H9 (cell line): ENCODE measurements at regions not wholly inside any gene's neighbourhood (a gene's known extent, or its start where the extent isn't known, plus 50 kb on each side); places are given as distances from the start of the nearest gene placed in this dataset.

Experiments used
- DNase-seq: peaks from one replicate; pipeline ENCODE4 v3.0.0-alpha.2; 2017
- H2AFZ ChIP-seq: one replicate; pipeline ENCODE4 v1.6.1; 2013; ENCODE audit warnings: mild to moderate bottlenecking, low read length, control low read depth, moderate library complexity
- H2AK5ac ChIP-seq: 2 replicates; pipeline ENCODE4 v1.6.1; 2013; ENCODE audit warnings: low read length, control low read depth, mixed read lengths; ENCODE audit not compliant: insufficient read length
- H2BK120ac ChIP-seq: one replicate; pipeline ENCODE4 v1.6.1; 2013; ENCODE audit warnings: low read depth, mild to moderate bottlenecking, low read length, control low read depth, inconsistent platforms; ENCODE audit not compliant: poor library complexity, severe bottlenecking
- H2BK12ac ChIP-seq: 2 replicates; pipeline ENCODE4 v1.6.1; 2013; ENCODE audit warnings: low read length, control low read depth, mixed read lengths, low read depth; ENCODE audit not compliant: insufficient read length
- H2BK15ac ChIP-seq: 2 replicates; pipeline ENCODE4 v1.6.1; 2013; ENCODE audit warnings: low read depth, low read length, control low read depth
- H2BK20ac ChIP-seq: one replicate; pipeline ENCODE4 v1.6.1; 2013; ENCODE audit warnings: low read depth, mild to moderate bottlenecking, low read length, control low read depth, inconsistent platforms; ENCODE audit not compliant: poor library complexity, severe bottlenecking
- H2BK5ac ChIP-seq: 2 replicates; pipeline ENCODE4 v1.6.1; 2013; ENCODE audit warnings: low read length, control low read depth, mixed read lengths; ENCODE audit not compliant: insufficient read length
- H3K14ac ChIP-seq: 2 replicates; pipeline ENCODE4 v1.6.1; 2013; ENCODE audit warnings: low read length, control low read depth; ENCODE audit not compliant: insufficient read depth
- H3K18ac ChIP-seq: 2 replicates; pipeline ENCODE4 v1.6.1; 2013; ENCODE audit warnings: low read depth, mild to moderate bottlenecking, mixed read lengths, low read length, control low read depth; ENCODE audit not compliant: insufficient read length
- H3K23ac ChIP-seq: 2 replicates; pipeline ENCODE4 v1.6.1; 2013; ENCODE audit warnings: low read length, control low read depth, mixed read lengths, low read depth; ENCODE audit not compliant: insufficient read length
- H3K23me2 ChIP-seq: 2 replicates; pipeline ENCODE4 v1.6.1; 2013; ENCODE audit warnings: low read depth, mild to moderate bottlenecking, mixed read lengths, low read length, control low read depth; ENCODE audit not compliant: insufficient read length, poor library complexity, severe bottlenecking
- H3K27ac ChIP-seq: 2 replicates; pipeline ENCODE4 v1.5.1; 2013; ENCODE audit warnings: low read length, control low read depth, mixed read lengths, low read depth; ENCODE audit not compliant: insufficient read length
- H3K27me3 ChIP-seq: 2 replicates; pipeline ENCODE4 v1.6.1; 2013; ENCODE audit warnings: low read length, control low read depth, inconsistent platforms; ENCODE audit not compliant: insufficient read depth
- H3K4ac ChIP-seq: 2 replicates; pipeline ENCODE4 v1.6.1; 2013; ENCODE audit warnings: low read depth, mild to moderate bottlenecking, control low read depth, inconsistent platforms, low read length, moderate library complexity
- H3K4me1 ChIP-seq: 2 replicates; pipeline ENCODE4 v1.6.1; 2013; ENCODE audit warnings: low read length, control low read depth, inconsistent platforms; ENCODE audit not compliant: insufficient read depth
- H3K4me2 ChIP-seq: 2 replicates; pipeline ENCODE4 v1.6.1; 2013; ENCODE audit warnings: low read length, control low read depth, mixed read lengths; ENCODE audit not compliant: insufficient read length, insufficient read depth
- H3K56ac ChIP-seq: 2 replicates; pipeline ENCODE4 v1.6.1; 2013; ENCODE audit warnings: low read depth, mild to moderate bottlenecking, mixed read lengths, low read length, control low read depth; ENCODE audit not compliant: insufficient read length
- H3K79me1 ChIP-seq: 2 replicates; pipeline ENCODE4 v1.6.1; 2013; ENCODE audit warnings: low read depth, mild to moderate bottlenecking, moderate library complexity, low read length, control low read depth, inconsistent platforms; ENCODE audit not compliant: insufficient read depth, poor library complexity, severe bottlenecking
- H3K79me2 ChIP-seq: 2 replicates; pipeline ENCODE4 v1.6.1; 2013; ENCODE audit warnings: low read length, control low read depth, inconsistent platforms; ENCODE audit not compliant: insufficient read depth
- H3K9ac ChIP-seq: 2 replicates; pipeline ENCODE4 v1.6.1; 2013; ENCODE audit warnings: low read length, control low read depth, mixed read lengths; ENCODE audit not compliant: insufficient read length; ENCODE audit errors: extremely low read depth
- H3K9me3 ChIP-seq: one replicate; pipeline ENCODE4 v1.6.1; 2013; ENCODE audit warnings: low read depth, low read length, inconsistent platforms; ENCODE audit not compliant: control insufficient read depth
- H3T11ph ChIP-seq: one replicate; pipeline ENCODE4 v1.6.1; 2013; ENCODE audit warnings: mild to moderate bottlenecking, low read length, control low read depth, inconsistent platforms
- H4K20me1 ChIP-seq: one replicate; pipeline ENCODE4 v1.6.1; 2013; ENCODE audit not compliant: control insufficient read depth, insufficient read length, insufficient read depth
- H4K5ac ChIP-seq: 2 replicates; pipeline ENCODE4 v1.6.1; 2013; ENCODE audit warnings: low read depth, mild to moderate bottlenecking, mixed read lengths, low read length, control low read depth; ENCODE audit not compliant: insufficient read length
- H4K8ac ChIP-seq: replicated peaks from 2 replicates; pipeline ENCODE4 v1.6.1; 2013; ENCODE audit warnings: low read length, control low read depth, mixed read lengths, low read depth; ENCODE audit not compliant: insufficient read length
- H4K91ac ChIP-seq: 2 replicates; pipeline ENCODE4 v1.6.1; 2013; ENCODE audit warnings: low read depth, mild to moderate bottlenecking, moderate library complexity, mixed read lengths, low read length, control low read depth; ENCODE audit not compliant: insufficient read length
- H3K27ac Mint-ChIP-seq, 3 experiments: 2 replicates in 2 of 3; 3 replicates in 1 of 3; pipeline ENCODE4 v1.8.0; 2020 to 2021; ENCODE audit warnings: mixed read lengths in 3 of 3, mild to moderate bottlenecking in 1 of 3, moderate library complexity in 1 of 3
- H3K27me3 Mint-ChIP-seq: 2 replicates; pipeline ENCODE4 v1.8.0; 2021; ENCODE audit warnings: low read depth, mild to moderate bottlenecking, moderate library complexity, mixed read lengths
- H3K36me3 Mint-ChIP-seq, 3 experiments: 2 replicates in 2 of 3; 3 replicates in 1 of 3; pipeline ENCODE4 v1.8.0; 2020 to 2021; ENCODE audit warnings: low read depth in 3 of 3, mixed read lengths in 3 of 3; ENCODE audit not compliant: insufficient read depth in 1 of 3
- H3K4me1 Mint-ChIP-seq, 2 experiments: 2 replicates each; pipeline ENCODE4 v1.8.0; 2020; ENCODE audit warnings: mixed read lengths in 2 of 2
- H3K4me3 Mint-ChIP-seq, 2 experiments: 2 replicates in 1 of 2; 3 replicates in 1 of 2; pipeline ENCODE4 v1.8.0; 2020 to 2021; ENCODE audit warnings: mild to moderate bottlenecking in 2 of 2, mixed read lengths in 2 of 2, moderate library complexity in 1 of 2
- H3K9me3 Mint-ChIP-seq, 2 experiments: 2 replicates in 1 of 2; 3 replicates in 1 of 2; pipeline ENCODE4 v1.8.0; 2020; ENCODE audit warnings: mild to moderate bottlenecking in 2 of 2, mixed read lengths in 2 of 2, moderate library complexity in 1 of 2
- WGBS: extraction: QIAGEN DNeasy Blood & Tissue Kit; methylation state at CpG from one replicate; pipeline ENCODE4 v1.1.7; 2013; ENCODE audit warnings: missing lambda C conversion rate, low lambda C conversion rate, mixed read lengths; ENCODE audit not compliant: insufficient read length; ENCODE audit errors: extremely low coverage; 5-methylcytosine and 5-hydroxymethylcytosine counted together
- TF ChIP-seq, protein P1 (sequence below): fragments of 200-600 bp; sonication (generic); conservative IDR thresholded peaks from 3 replicates; pipeline ENCODE4 v1.8.0; 2021; ENCODE audit warnings: antibody characterized with exemption, mild to moderate bottlenecking

DNA sequence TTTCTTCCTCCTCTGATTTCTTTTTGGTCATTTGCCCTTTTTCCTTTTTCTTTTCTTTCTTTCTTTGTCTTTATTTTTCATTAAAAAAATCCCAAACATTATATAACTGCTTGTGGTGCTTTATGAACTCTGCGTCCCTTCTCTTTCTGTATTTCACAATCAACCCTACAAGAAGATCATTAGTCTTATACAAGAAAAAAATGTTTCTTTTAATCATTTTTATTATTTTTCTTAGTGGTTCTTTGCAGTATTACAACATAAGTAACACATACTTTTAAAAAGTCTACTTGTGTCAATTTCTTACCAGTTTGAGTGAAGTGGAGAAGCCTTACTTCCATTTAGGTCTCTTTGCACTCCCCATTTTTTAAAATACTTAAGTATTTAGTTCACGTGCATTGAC lies 212.7 kb upstream of the SMC2 start:
- Histone ChIP-seq H2BK15ac (no peak overlapping the region), H3K23me2 (no peaks in the 10 kb centered on the region), H3K4me2 (no peak overlapping the region), H4K91ac (no peak overlapping the region), H3K27me3 (no peaks in the 10 kb centered on the region), H2AK5ac (no peak overlapping the region), H2BK12ac (no peak overlapping the region), H3T11ph (no peak overlapping the region), H4K8ac (no peak overlapping the region), H3K4me1 (no peaks in the 10 kb centered on the region), H3K56ac (no peak overlapping the region), H4K5ac (no peak overlapping the region), H2AFZ (no peak overlapping the region), H3K18ac (no peak overlapping the region), H3K14ac (no peak overlapping the region), H2BK120ac (no peak overlapping the region), H3K79me1 (no peaks in the 10 kb centered on the region), H2BK20ac (no peak overlapping the region), H3K79me2 (no peaks in the 10 kb centered on the region), H4K20me1 (no peaks in the 10 kb centered on the region), H2BK5ac (no peak overlapping the region), H3K4ac (no peak overlapping the region), H3K9me3 (no peaks in the 10 kb centered on the region), H3K23ac (no peak overlapping the region), H3K9ac (no peak overlapping the region), H3K27ac (no peak overlapping the region)
- Mint-ChIP-seq H3K27me3 (no peaks in the 10 kb centered on the region), H3K9me3 (no peaks in the 10 kb centered on the region; a peak in 1 of 5 replicates), H3K36me3 (no peaks in the 10 kb centered on the region; a peak in 1 of 7 replicates), H3K4me3 (no peak overlapping the region), H3K27ac (no peak overlapping the region), H3K4me1 (no peaks in the 10 kb centered on the region)
- TF ChIP-seq, protein P1, sequence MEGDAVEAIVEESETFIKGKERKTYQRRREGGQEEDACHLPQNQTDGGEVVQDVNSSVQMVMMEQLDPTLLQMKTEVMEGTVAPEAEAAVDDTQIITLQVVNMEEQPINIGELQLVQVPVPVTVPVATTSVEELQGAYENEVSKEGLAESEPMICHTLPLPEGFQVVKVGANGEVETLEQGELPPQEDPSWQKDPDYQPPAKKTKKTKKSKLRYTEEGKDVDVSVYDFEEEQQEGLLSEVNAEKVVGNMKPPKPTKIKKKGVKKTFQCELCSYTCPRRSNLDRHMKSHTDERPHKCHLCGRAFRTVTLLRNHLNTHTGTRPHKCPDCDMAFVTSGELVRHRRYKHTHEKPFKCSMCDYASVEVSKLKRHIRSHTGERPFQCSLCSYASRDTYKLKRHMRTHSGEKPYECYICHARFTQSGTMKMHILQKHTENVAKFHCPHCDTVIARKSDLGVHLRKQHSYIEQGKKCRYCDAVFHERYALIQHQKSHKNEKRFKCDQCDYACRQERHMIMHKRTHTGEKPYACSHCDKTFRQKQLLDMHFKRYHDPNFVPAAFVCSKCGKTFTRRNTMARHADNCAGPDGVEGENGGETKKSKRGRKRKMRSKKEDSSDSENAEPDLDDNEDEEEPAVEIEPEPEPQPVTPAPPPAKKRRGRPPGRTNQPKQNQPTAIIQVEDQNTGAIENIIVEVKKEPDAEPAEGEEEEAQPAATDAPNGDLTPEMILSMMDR = no peak
- DNase-seq = no peak
- WGBS = no CpG with 5 or more reads among the region's 2 CpGs
